ENCODE measurements at regions not wholly inside any gene's neighbourhood (a gene's known extent, or its start where the extent isn't known, plus 50 kb on each side); places are given as distances from the start of the nearest gene placed in this dataset.

GRCh38 chr19:30276011-30276882 lies 95.9 kb upstream of the ZNF536 start:
- Histone ChIP-seq H3K27me3 (no peaks in the 10 kb centered on the region), H2AFZ (no peak overlapping the region), H3K27ac (no peak overlapping the region), H3K79me2 (no peaks in the 10 kb centered on the region), H3K36me3 (replicated peaks; ENCODE audit: insufficient read depth, low read depth) (no peaks in the 10 kb centered on the region), H3K4me3 (no peak overlapping the region), H3K9me2 (replicated peaks; ENCODE audit: insufficient read depth) (no peaks in the 10 kb centered on the region), H4K20me1 (ENCODE audit: insufficient read depth, poor library complexity, severe bottlenecking) (no peaks in the 10 kb centered on the region), H3K4me2 (no peak overlapping the region), H3K9me3 (ENCODE audit: low read depth) (no peaks in the 10 kb centered on the region), H3K4me1 (ENCODE audit: insufficient read depth) (no peaks in the 10 kb centered on the region)
- WGBS (ENCODE audit: low lambda C conversion rate, missing lambda C conversion rate): 61% methylated on average over 11 of the region's 11 CpGs
- TF ChIP-seq EZH2phosphoT487 (IDR thresholded peaks at IDR 0.05; ENCODE audit: low read depth, severe bottlenecking, unreplicated experiment): no peak
- TF ChIP-seq CTCF (IDR thresholded peaks at IDR 0.05; ENCODE audit: poor library complexity): no peak
- no peak for TF ChIP-seq EZH2 (IDR thresholded peaks at IDR 0.05; ENCODE audit: borderline replicate concordance)
- no peak for DNase-seq (ENCODE audit: low spot score)

- WGBS (ENCODE audit: low lambda C conversion rate, missing lambda C conversion rate): 83% methylated on average over 3 of the region's 3 CpGs
- H3K79me2 ChIP-seq: no peaks in the 10 kb centered on the region
- no peak overlapping the region for H3K4me2 ChIP-seq
- no peaks in the 10 kb centered on the region for H3K27me3 ChIP-seq
- no peaks in the 10 kb centered on the region for H4K20me1 ChIP-seq (ENCODE audit: insufficient read depth, poor library complexity, severe bottlenecking)
- no peak overlapping the region for H3K27ac ChIP-seq
- no peaks in the 10 kb centered on the region for H3K4me1 ChIP-seq (ENCODE audit: insufficient read depth)
- no peaks in the 10 kb centered on the region for H3K36me3 ChIP-seq (replicated peaks; ENCODE audit: insufficient read depth, low read depth)
- no peak overlapping the region for H2AFZ ChIP-seq
- no peaks in the 10 kb centered on the region for H3K9me2 ChIP-seq (replicated peaks; ENCODE audit: insufficient read depth)
- DNase-seq (ENCODE audit: low spot score): no peak
- TF ChIP-seq EZH2phosphoT487 (IDR thresholded peaks at IDR 0.05; ENCODE audit: low read depth, severe bottlenecking, unreplicated experiment): no peak
- no peak for TF ChIP-seq CTCF (IDR thresholded peaks at IDR 0.05; ENCODE audit: poor library complexity)
- TF ChIP-seq EZH2 (IDR thresholded peaks at IDR 0.05; ENCODE audit: borderline replicate concordance): no peak
- H3K4me3 ChIP-seq: no peak overlapping the region
- no peaks in the 10 kb centered on the region for H3K9me3 ChIP-seq (ENCODE audit: low read depth)
Measured at GRCh38 chr19:30276883-30277280, 95.3 kb upstream of the ZNF536 start.

GRCh38 chr19:30277941-30278881 lies 94.0 kb upstream of the ZNF536 start:
- TF ChIP-seq EZH2 (IDR thresholded peaks at IDR 0.05; ENCODE audit: borderline replicate concordance): no peak
- no peak for TF ChIP-seq CTCF (IDR thresholded peaks at IDR 0.05; ENCODE audit: poor library complexity)
- no peak for TF ChIP-seq EZH2phosphoT487 (IDR thresholded peaks at IDR 0.05; ENCODE audit: low read depth, severe bottlenecking, unreplicated experiment)
- Histone ChIP-seq H3K9me2 (replicated peaks; ENCODE audit: insufficient read depth) (no peaks in the 10 kb centered on the region), H3K79me2 (no peaks in the 10 kb centered on the region), H3K27ac (no peak overlapping the region), H3K36me3 (replicated peaks; ENCODE audit: insufficient read depth, low read depth) (no peaks in the 10 kb centered on the region), H3K9me3 (ENCODE audit: low read depth) (no peaks in the 10 kb centered on the region), H3K4me2 (no peak overlapping the region), H3K4me3 (no peak overlapping the region), H4K20me1 (ENCODE audit: insufficient read depth, poor library complexity, severe bottlenecking) (no peaks in the 10 kb centered on the region), H3K4me1 (ENCODE audit: insufficient read depth) (no peaks in the 10 kb centered on the region), H2AFZ (no peak overlapping the region), H3K27me3 (peaks cover 7% of the 10 kb centered on the region)
- WGBS (ENCODE audit: low lambda C conversion rate, missing lambda C conversion rate): 91% methylated on average over 16 of the region's 16 CpGs
- no peak for DNase-seq (ENCODE audit: low spot score)
